Limb (tissue), 2 donors: ENCODE measurements at regions not wholly inside any gene's neighbourhood (a gene's known extent, or its start where the extent isn't known, plus 50 kb on each side); places are given as distances from the start of the nearest gene placed in this dataset.

Experiments
- DNase-seq, 2 donors: peaks; one replicate each; pipeline ENCODE4 v3.0.0-alpha.2; 2016; ENCODE audit errors: extremely low spot score in 2 of 2

DNA sequence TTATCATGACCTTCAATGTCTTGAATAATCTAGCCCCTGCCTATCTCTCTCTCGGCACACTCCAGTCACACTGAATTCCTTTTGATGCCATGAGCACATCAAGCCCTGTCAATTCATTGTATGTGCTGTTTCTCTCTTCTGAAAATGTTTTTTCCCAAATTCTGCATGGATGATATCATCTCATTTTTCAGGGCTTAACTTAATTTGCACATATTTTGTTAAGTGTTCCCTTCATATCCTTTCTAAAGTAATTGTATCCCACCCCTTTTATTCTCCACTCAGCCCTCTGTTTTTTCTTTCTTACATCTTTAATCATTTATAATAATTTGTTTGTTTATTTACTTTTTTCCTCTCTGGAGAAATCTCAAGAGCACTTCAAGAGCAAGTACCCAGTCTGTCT is 149.9 kb downstream of the ZNF326 start:
- DNase-seq = no peak

DNA sequence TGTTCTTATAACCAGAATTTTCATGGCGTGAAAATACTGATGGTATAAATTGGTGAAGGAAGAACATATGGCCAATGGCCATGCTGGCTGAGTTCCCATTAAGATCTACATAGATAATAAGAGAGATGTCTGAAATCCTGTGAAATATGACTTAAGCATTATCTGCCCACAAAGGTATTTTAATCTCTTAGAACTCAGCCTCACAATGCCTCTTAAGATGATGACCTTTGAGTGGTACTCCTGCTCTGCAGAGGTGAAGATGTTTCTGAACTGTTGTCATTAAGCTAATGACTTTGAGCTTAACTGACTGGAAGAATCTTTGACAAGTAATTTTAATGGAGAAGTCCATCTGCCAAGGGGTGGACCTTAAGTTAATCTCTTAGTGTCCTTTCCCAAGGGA is 148.7 kb downstream of the ZNF326 start:
- DNase-seq = no peak

DNA sequence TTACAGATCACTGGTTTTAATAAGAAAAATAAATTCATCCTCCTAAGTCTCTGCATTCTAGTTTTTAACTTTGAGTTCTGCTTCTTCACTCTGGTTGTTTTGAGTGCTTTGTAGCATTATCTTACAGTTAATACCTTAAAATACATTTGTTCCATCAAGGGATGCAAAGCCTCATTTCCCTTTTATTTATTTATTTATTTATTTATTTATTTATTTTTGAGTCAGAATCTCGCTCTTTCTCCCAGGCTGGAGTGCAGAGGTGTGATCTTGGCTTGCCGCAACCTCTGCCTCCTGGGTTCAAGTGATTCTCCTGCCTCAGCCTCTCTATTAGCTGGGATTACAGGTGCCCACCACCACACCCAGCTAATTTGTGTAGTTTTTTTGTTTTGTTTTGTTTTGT is 147.8 kb downstream of the ZNF326 start:
- DNase-seq = no peak

DNA sequence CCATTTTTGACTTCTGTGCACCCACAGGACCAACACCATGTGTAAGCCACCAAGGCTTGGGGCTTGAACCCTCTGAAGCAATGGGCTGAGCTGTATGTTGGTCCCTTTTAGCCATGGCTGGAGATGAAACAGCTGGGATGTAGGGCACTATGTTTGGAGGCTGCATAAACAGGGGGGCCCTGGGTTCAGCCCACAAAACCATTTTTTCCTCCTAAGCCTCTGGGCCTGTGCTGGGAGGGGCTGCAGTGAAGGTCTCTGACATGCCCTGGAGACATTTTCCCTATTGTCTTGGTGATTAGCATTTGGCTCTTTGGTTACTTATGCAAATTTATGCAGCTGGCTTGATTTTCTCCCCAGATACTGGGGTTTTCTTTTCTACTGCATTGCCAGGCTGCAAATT is 144.9 kb downstream of the ZNF326 start:
- DNase-seq = no peak

DNA sequence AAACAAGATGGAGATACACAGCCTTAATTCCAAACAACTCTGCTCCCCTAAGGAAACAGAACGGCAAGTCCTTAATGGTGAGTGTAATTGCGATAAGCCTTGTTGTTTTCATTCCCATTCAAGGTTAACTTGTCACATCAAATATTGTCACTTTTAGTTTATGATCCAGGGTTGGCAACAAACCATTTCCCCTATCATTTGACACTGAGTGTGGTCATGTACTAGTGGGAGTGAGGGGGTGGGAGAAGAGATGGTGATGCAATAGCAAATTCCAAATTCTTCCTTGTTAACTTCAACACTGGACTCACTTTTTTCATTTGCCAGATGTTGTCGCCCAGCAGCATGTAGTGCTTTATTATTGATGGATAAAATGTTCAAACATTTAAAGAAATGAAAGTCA is 140.4 kb downstream of the ZNF326 start:
- no peak for DNase-seq

DNA sequence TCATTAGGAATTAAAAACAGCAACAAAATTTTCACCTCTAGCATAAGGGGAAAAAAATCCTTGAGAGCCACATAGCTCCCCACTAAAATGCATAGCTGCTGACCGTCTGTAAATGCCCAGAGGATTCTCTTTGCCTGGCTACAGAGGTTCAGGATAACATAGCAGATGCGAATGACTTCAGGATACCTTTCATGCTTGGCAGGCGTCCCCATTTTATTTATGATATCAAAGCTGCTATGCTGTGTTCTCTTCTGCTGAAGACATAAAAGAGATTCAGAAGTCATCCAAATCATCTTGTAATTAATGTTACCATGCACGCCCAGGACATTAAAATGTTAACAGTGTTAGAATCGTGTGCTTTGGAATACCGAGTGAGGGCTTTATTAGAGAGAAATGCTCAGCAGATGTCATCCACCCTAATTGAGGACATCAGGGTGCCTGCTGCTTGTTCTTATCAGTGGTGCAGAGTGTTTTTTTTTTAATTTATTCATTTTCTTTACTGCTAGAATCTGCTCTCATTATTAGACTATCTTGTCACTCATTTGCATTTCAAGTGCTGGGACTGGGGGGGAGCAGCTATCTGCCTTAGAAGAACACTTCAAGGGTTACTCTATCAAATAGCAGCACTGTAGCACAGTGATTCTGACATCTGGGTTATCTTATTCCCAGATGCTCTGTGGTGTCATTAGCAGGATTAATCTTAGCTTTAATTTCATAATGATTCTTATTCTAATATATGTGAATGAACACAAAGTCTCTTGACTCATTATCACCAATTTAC is 139.5 kb downstream of the ZNF326 start:
- DNase-seq = no peak

DNA sequence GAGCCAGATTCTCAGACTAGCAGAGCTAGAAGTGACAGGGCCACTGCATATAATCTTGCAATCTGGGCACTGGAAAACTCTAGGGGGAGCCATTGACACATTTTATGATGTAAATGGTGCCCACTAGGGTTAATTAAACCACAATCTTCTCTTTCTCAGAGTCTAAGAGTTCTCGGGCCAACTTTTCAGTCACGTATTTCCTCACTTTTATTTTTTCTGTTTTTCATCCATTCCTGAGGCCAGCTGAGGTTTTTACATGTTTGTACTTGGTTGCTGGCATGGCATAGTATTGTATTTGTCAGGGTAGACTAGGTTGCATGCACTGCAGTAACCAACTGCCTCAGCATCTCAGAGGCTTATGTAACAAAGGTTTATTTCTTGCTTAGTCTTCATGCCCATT is 138.2 kb downstream of the ZNF326 start:
- DNase-seq = no peak

DNA sequence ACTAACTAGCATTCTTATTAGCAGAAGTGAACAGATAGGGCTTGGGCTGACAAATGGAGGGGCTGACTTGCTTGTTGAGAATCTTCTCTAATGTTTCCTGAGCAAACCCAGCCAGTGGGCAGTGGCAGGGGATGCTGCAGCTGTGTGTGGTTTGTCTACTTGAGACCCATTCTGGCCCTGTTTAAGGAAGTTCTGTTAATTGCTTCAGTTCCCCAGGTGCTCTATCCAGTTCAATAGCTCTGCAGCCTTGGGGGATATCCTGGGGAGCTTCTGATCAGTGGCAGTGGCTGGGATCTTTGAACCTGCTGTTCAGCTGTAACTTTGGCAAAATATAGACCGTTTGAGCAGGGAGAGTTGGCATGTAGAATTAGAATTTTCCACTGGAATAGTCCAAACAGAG is 137.4 kb downstream of the ZNF326 start:
- DNase-seq = no peak

DNA sequence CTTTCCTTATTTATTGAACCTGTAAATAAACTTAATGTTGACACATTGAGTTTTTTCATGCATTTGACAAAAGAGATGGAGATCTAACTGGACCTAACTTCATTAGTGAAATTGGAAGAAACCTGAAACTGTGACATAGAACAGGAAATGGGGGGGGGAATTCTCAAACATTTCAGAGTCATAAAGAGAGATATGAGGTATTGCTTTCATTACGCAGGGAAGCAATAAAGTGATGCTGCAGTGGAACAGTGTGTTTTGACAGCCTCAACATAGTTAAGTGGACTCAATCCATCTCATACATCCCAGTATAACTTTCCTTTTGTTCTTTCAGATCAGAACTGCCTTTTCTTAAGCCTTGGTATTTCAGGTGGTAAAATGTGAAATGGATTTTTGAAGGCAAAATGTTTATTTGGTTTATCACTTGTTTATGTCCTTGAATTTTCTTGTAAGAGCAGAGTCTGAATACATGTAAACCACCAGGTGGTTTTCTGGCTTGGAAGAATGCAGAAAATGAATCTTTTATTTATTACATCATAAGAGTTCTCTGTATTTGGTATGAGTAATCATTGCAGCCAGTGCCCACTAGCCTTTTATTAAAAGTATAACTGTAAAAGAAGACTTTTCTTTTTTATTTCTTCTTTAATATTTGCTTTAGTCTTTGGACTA is 132.5 kb downstream of the ZNF326 start:
- DNase-seq = no peak

DNA sequence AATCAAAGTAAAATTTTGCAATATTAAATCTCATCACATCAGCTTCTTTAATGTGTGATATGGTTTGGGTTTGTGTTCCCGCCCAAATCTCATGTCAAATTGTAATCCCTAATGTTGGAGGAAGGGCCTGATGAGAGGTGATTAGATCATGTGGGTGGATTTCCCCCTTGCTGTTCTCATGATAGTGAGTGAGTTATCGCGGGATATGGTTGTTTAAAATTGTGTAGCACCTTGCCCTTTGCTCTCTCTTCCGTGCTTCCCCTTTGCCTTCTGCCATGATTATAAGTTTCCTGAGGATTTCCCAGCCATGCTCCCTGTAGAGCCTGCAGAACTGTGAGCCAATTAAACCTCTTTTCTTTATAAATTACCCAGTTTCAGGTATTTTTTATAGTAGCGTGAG is 131.9 kb downstream of the ZNF326 start:
- DNase-seq = no peak

DNA sequence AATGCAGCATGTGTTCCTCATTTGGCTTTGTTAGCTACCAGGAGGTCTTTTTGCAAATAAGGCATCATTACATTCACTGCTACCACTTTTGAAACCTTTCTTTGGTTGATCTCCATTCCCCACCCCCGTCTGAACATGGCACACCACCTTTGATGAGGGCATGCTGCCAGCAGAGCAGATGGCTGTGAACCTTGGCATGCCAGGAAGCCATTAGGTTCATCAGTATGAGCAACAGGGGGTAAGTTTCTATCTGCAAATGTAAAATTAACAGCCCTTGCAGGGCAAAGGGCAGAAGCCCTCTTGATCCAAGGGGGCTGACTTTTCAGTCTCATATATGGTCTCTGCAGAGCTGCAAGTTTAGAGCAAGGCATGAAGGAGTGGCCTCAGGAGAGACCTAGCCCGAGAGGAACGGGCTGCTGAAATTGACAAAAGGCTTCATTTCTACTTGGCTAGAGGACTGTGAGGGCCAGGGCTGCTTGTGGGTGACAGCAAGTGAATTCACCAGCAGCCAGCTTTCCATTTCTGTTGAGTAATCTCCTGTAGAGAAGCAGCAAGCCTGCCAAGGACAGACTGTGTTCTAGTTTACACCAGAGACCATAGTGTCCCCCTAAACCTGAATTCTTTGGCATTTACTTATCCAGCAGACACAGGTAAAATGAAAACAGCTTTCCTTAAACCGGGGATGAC is 127.9 kb downstream of the ZNF326 start:
- DNase-seq = no peak

DNA sequence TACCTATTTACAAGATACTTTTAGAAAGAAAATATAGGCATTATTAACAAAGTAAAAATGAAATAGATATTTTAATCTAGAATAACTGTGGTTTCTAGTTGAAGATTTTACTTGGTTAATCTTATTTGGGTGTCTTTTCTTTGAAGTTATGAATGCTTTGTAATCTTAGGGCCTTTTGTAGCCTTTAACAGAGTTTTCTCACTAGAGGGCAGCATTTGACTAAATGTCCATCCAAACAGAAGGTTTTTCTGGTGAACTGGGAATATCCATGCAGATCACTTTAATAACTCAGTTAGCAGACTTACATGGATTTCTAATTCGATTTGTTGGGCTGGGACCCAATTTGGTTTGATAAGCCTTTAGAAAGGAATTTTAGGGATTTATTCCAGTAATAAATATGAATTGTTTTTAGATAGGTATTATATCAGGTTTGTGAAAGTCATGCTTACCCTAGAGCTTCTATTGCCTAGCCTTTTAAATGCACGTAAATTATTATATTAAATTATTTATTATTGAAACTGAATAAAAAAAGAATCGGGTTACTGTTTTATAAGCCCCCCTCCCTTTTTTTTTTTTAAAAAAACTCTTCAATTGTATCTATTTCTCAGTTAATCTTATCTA is 119.7 kb downstream of the ZNF326 start:
- peak in 1 of 2 donors; percentile 69 for DNase-seq

DNA sequence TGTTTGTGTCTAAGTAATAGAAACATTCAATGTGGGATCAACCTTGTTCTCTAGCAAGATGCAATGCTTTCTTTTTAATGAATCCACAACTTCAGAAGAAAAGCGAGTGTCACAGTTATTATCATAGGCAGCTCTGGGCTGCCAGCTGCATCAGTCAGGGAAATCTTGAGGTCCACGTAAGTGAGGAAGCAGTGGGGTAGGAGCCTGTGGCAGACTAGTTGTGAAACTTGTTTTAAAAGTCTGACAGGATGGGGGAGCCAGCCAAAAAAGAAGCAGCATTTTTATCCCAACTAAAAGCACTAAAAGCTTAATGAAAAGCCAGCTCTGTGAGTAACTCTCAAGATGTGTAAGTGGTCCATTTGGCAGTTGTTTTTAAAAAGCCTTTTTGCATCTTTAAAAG is 113.1 kb downstream of the ZNF326 start:
- no peak for DNase-seq

DNA sequence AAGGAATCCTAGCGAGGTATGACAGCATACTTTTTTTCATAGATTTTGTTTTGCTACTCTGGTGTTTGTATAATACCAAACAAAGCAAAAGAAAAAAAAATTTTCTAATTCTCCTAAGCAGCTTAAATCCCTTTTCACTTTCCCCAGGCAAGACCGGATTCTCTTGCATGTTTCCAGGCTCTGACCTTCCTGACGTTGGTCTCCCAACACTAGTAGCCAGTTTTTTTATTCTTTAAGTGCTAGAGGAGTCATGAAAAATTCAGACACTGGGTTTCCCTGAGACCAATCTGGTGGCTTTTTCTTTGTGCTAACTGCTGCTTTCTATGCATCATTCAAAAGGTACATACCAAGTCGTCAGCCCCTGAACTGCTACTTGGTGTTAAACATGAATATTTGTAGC is 111.4 kb downstream of the ZNF326 start:
- DNase-seq = no peak

DNA sequence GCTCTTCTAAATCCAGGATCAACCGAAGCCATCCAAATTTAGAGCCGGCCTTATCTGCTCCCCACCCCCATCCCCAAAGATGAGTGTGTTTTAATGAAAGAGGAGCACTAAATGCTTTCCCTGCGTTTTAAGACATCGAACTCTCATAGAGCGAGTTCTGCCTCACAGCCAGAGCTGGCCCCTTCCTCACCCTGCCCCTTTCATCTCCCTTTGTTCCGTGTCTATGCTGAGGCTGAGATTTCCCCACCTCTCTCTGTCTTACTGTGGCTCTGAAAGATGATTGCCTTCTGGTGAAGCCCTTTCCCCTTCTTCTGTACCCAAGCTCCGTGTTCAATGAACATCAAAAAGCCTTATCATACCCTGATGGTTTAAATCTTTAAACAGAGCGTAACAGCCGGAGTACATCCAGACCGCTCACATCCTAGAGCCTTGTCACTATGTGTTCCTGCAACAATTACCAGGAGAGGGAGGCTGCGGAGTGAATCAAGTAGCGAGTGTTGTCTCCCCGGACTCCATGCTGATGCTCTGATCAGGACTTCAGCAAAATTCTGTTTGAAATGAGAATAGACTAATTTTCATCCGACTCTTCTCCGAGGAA is 110.1 kb downstream of the ZNF326 start:
- DNase-seq = peak in 1 of 2 donors; percentile 26

DNA sequence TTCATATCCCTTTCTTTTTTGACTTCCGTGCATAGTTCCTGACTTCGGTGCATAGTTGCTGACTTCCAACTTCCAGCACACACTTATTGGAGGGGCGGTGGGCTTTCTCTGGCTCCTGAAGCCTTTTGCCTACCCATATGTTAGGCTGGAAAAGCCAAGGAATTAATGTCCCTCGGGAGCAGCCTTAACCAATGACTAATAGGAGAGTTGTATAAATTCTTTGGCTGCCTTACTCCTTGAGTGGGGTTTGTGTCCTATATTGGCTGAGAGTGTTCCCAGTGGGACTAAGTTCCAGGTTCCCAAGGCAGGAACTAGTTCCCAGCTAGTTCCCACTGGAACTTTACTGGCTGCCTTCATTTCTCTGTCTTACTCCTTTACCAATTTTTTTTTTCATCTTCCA is 105.7 kb downstream of the ZNF326 start:
- DNase-seq = no peak

DNA sequence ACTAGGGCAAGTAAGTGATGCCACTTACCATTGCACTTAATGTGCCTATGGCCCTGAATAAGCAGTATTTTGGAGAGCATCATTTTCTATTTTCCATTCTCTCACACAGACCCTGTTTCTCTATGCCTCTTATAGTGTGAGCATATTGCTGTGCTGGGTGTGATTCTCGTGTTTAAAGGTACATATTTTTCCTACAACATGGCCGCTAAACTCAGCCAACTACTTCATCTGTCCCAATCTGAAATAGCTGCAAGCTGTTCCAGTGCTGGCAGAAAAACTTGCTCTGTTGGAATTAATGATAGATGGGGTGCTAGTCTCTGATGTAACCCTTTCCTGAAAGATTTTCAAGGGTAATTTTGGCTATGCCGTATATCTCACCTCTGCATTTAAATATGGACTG is 97.5 kb downstream of the ZNF326 start:
- DNase-seq = no peak
